HUES64 (cell line): ENCODE measurements at regions not wholly inside any gene's neighbourhood (a gene's known extent, or its start where the extent isn't known, plus 50 kb on each side); places are given as distances from the start of the nearest gene placed in this dataset.

Experiments used
- H3K27ac ChIP-seq: 2 replicates; pipeline ENCODE4 v1.7.0; 2013; ENCODE audit warnings: low read depth, low read length, inconsistent platforms
- H3K27me3 ChIP-seq: 2 replicates; pipeline ENCODE4 v1.6.1; 2013; ENCODE audit warnings: mild to moderate bottlenecking, low read length; ENCODE audit not compliant: insufficient read depth
- H3K36me3 ChIP-seq: 2 replicates; pipeline ENCODE4 v1.6.1; 2013; ENCODE audit warnings: mild to moderate bottlenecking, low read length; ENCODE audit not compliant: insufficient read depth
- H3K4me1 ChIP-seq: 2 replicates; pipeline ENCODE4 v1.6.1; 2013; ENCODE audit warnings: mild to moderate bottlenecking, low read length, moderate library complexity; ENCODE audit not compliant: insufficient read depth
- H3K4me3 ChIP-seq: 2 replicates; pipeline ENCODE4 v1.5.1; 2013; ENCODE audit warnings: mild to moderate bottlenecking, low read length, moderate library complexity
- H3K9ac ChIP-seq: 2 replicates; pipeline ENCODE4 v1.6.1; 2013; ENCODE audit warnings: mild to moderate bottlenecking, low read depth, low read length
- H3K9me3 ChIP-seq: 2 replicates; pipeline ENCODE4 v1.6.1; 2013; ENCODE audit warnings: low read depth, low read length; ENCODE audit not compliant: insufficient read depth
- WGBS: fragments of 150-250, 120-280 bp; methylation state at CpG from one replicate; pipeline ENCODE4 v1.1.7; 2013; ENCODE audit warnings: missing lambda C conversion rate; 5-methylcytosine and 5-hydroxymethylcytosine counted together

DNA sequence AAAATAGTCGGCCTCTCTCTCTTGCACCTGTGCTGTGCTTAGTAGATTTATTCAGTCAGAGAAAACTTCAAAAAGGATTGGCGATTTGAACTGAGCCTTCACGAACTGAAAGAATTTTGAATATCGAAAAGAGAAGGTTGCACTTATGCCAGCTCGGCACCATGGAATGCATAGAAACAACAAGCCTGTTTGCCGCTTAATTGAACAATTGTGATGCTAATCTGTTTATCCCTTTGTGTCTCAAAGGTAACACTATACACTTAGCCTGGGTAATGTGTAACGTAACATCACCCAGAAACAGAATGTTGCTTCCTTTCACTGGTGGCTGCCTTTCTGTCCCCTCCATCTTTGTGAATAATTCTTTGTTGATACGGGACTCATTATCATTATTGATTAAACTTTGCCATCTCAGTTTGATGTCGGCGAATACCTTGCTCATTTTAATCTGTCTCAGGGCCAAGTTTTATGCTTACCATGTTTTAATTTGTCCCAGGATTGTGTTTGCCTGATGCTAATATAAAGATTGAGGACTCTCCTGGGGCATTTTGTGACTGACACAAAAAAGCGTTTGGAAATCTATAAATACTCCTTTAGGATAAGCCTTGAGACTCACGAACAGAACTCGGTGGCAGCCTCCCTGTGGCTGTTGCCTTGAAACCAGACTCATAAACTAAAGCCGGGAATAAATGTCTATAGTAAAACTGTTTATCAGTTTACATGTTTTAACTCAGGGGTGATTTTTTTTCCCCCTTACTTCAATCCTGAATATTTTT, 400.5 kb downstream of the RAPGEF2 start:
- Histone ChIP-seq H3K36me3 (no peaks in the 10 kb centered on the region), H3K27me3 (no peaks in the 10 kb centered on the region), H3K27ac (peak overlapping the region; percentile 52; the same call in 1 of the 2 replicates), H3K9me3 (no peaks in the 10 kb centered on the region), H3K9ac (peak overlapping the region; percentile 11; the same call in 1 of the 2 replicates), H3K4me3 (peak overlapping the region; percentile 15), H3K4me1 (peaks cover 40% of the 10 kb centered on the region)
- 35% methylated on average over 14 of the region's 14 CpGs for WGBS

DNA sequence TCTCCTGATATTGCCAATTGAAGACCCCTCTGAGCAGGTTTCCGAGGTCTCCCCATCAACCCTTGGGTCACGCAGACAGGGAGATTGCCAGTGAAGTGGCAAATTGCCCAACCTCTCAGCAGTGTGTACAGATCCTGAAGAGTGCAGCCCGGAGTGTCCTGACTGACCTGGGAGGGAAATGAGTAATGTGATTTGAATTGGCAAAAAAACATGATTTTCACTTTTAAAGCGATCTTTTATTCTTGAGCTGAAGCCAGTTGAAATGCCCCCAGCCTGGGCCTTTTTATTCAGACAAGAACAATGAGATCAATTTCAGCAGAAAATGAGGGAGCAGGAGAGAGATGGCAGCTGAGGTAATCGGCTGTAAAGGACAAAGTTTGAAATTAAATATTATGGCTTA, 401.8 kb downstream of the RAPGEF2 start:
- H3K4me1 ChIP-seq, result peaks cover 37% of the 10 kb centered on the region
- H3K9ac ChIP-seq, result no peak overlapping the region
- H3K36me3 ChIP-seq, result no peaks in the 10 kb centered on the region
- no peak overlapping the region for H3K4me3 ChIP-seq
- no peak overlapping the region for H3K27ac ChIP-seq
- no peaks in the 10 kb centered on the region for H3K27me3 ChIP-seq
- no peaks in the 10 kb centered on the region for H3K9me3 ChIP-seq
- WGBS, result 91% methylated on average over 4 of the region's 5 CpGs

DNA sequence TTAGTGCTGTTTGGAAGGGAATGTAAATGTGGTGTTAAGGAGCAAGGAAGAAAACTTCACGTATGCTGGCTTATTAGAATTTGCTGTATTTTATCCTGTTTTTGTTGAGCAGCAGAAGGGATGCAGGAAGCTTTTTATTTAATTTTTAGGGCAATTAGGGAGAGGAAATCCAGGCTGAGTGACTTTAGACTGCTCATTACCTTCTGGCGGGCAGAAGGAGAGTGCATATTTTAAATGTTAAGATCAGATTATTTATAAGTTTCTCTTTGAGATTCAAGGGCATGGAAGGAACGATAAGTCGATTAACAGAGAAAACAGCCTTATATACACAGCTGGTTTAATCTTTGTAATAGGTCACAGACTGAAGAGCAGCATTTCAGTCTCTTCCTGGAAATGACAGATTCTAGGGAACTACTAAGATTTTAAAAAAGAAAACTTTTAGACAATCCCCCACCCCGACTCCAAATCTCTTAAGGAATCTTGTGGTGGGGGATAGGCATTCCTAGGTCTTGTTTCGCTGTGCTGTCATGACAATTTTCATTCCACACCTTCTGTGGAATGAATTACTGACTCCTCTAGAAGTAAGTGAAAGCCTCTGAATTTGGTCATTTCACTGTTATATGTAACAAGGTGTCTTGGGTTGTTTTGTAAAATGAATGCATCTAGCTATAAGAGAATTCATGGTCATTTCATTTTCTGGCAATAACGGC, 402.5 kb downstream of the RAPGEF2 start:
- Histone ChIP-seq H3K27me3 (no peaks in the 10 kb centered on the region), H3K27ac (no peak overlapping the region), H3K36me3 (no peaks in the 10 kb centered on the region), H3K9ac (no peak overlapping the region), H3K4me1 (peaks cover 37% of the 10 kb centered on the region), H3K9me3 (no peaks in the 10 kb centered on the region), H3K4me3 (no peak overlapping the region)
- WGBS, result 78% methylated on average over 6 of the region's 7 CpGs

DNA sequence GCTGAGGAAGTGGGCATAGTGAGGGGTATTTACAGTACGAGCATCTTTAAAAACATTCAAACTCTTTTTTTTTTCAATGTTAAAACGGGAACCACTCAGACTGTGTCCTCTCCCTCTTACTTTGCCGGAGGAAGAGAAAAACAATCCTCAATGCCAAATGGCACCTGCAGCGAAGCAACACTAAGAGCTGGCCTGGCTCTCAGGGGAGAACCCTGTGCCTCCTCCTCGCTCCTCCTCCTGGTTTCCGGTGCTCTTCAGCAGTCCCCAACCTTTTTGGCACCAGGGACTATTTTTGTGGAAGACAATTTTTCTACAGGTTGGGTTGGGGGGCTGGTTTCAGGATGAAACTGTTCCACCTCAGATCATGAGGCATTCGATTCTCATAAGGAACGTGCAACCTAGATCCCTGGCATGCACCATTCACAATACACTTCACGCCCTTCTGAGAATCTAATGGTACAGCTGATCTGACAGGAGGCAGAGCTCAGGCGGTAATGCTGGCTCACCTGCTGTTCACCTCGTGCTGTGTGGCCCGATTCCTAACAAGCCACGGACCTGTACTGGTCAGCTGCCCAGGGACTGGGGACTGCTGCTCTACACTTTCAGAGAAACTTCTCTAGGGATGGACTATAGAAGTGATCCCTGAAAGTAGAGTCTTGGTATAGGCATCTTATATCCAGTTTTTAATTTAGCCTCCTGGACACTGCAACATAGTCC, 404.1 kb downstream of the RAPGEF2 start:
- 89% methylated on average over 13 of the region's 13 CpGs for WGBS
- Histone ChIP-seq H3K9me3 (no peaks in the 10 kb centered on the region), H3K9ac (no peak overlapping the region), H3K36me3 (no peaks in the 10 kb centered on the region), H3K4me3 (no peak overlapping the region), H3K4me1 (peaks cover 37% of the 10 kb centered on the region), H3K27me3 (no peaks in the 10 kb centered on the region), H3K27ac (no peak overlapping the region)

DNA sequence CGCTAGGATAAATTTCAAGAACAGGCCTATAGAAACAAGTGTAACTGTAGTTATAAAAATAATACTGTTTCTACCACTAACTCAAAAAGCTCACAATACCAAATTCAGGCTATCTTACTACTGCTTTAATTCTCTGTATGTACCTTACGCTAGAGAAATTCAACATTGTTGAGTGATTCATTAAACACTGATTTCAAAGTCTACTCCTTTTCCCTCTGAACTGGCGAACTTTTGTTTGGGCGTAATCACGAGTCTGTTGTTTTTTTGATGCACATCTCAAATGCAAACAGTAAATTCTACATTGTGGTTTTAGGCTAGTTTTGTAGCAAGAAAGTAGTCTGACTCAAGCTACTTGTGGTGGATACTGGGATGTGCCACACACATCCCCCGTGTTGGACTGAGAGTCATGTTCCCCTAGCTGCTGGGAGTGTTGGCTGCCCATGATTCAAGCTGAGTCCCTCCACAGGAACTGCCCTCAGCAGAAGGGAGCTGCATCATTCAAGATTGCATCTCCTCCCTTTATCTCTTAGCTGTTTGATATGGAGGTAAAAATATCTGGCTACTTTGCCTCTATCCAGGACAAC, 406.1 kb downstream of the RAPGEF2 start:
- WGBS, result 92% methylated on average over 5 of the region's 6 CpGs
- no peaks in the 10 kb centered on the region for H3K9me3 ChIP-seq
- no peaks in the 10 kb centered on the region for H3K36me3 ChIP-seq
- no peak overlapping the region for H3K4me3 ChIP-seq
- H3K9ac ChIP-seq, result no peak overlapping the region
- H3K4me1 ChIP-seq, result peaks cover 18% of the 10 kb centered on the region
- no peak overlapping the region for H3K27ac ChIP-seq
- H3K27me3 ChIP-seq, result no peaks in the 10 kb centered on the region

DNA sequence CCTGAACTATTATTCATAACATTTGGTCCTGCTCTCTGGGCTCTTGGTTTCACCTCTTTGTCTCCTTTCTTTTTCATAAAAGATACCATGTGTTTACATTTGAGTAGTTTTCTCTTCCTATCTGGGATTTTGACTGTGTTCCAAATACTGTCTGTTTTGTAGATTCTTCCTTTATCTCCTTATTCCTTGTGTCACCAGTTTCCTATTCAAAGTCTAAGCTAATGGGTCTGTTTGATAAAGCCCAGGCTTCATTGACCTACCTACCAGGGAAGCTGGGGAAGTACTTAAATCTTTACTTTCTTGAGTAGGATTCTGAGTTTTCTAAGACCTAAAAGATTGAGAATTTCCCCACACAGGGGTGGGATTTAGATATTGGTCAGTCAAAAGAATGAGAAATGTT, 409.5 kb downstream of the RAPGEF2 start:
- H3K27me3 ChIP-seq, result no peaks in the 10 kb centered on the region
- H3K27ac ChIP-seq, result no peak overlapping the region

DNA sequence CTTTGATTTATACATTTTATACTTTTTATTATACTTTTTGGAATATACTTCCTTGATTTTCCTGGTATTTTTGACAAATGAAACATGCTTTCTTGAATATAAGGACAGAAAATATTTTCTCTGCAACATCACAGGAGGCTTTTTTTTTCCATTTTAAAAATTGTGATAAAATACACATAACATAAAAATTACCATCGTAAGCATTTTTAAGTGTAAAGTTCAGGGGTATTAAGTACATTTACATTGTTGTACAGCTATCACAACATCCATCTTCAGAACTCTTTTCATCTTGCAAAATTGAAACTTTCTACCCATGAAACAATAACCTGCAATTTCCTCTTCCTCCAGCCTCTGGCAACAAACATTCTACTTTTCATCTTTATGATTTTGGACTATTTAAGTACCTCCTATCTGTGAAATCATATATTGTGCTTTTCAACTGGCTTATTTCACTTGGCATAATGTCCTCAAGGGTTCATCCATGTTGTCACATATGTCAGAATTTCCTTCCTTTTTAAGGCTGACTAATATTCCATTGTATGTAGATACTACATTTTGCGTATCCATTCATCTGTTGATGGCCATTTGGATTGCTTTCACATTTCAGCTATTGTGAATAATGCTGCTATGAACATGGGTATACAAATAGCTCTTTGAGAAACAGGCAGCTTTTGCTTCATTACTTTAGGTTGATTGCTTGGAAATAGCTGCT, 412.6 kb downstream of the RAPGEF2 start:
- no peaks in the 10 kb centered on the region for H3K27me3 ChIP-seq
- H3K4me3 ChIP-seq, result no peak overlapping the region
- no peaks in the 10 kb centered on the region for H3K9me3 ChIP-seq
- H3K9ac ChIP-seq, result no peak overlapping the region
- H3K4me1 ChIP-seq, result no peaks in the 10 kb centered on the region
- H3K36me3 ChIP-seq, result no peaks in the 10 kb centered on the region
- H3K27ac ChIP-seq, result no peak overlapping the region
- 100% methylated on average over 1 of the region's 2 CpGs for WGBS

More for the DNA sequence above, 409.5 kb downstream of the RAPGEF2 start:
- no peaks in the 10 kb centered on the region for H3K36me3 ChIP-seq
- H3K9me3 ChIP-seq, result no peaks in the 10 kb centered on the region
- no peak overlapping the region for H3K4me3 ChIP-seq
- no peak overlapping the region for H3K9ac ChIP-seq
- H3K4me1 ChIP-seq, result no peaks in the 10 kb centered on the region

DNA sequence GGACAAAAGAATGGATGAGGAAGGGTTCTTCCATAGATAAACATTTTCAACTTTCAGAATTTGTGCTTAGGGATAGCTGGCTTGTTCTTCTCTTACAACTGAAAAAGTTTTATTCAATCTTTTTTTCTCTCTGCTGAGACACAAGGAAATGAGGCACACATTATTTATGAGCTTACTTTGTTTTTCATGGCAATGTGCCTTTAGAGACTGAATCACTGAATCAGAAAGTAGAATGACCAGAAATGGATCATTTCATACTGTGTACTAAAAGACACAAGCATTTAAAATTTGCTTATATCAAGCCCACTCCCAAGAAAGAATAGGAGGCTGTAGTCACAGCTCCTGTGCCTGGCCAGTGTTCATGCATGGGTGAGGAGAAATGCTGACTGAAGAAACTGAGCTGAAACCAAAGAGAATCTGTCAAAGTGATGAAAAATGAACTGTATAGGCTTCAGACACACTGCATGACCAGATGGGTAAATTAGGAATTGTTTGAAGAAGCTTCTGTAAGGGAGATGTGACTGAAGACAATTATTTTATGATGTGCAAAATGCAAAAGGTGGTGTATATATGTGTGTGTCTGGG, 413.8 kb downstream of the RAPGEF2 start:
- Histone ChIP-seq H3K9ac (no peak overlapping the region), H3K9me3 (no peaks in the 10 kb centered on the region), H3K27me3 (no peaks in the 10 kb centered on the region), H3K36me3 (no peaks in the 10 kb centered on the region), H3K27ac (no peak overlapping the region), H3K4me3 (no peak overlapping the region), H3K4me1 (no peaks in the 10 kb centered on the region)

DNA sequence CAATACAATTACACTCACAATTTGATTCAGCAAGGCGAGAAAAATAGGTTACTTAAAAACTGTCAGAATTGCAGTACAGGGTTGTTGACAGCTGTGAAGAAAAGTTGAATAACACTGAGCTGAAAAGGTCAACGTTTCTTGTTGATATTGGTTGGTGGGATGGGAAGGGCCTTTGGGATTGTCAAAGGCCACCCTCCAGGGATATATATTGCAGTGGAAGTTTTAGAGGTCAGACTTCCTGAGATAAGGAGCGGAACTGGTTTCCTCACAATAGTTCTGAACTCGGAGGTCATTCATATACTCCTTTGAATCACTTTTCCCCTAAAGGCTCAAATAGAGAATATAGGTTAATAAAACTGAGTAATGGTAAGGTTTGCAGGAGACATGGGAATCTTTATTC, 417.2 kb downstream of the RAPGEF2 start:
- Histone ChIP-seq H3K4me1 (no peaks in the 10 kb centered on the region), H3K4me3 (no peak overlapping the region), H3K36me3 (no peaks in the 10 kb centered on the region), H3K9ac (no peak overlapping the region), H3K27ac (no peak overlapping the region), H3K9me3 (peaks cover 8% of the 10 kb centered on the region), H3K27me3 (no peaks in the 10 kb centered on the region)
- 93% methylated on average over 3 of the region's 4 CpGs for WGBS

DNA sequence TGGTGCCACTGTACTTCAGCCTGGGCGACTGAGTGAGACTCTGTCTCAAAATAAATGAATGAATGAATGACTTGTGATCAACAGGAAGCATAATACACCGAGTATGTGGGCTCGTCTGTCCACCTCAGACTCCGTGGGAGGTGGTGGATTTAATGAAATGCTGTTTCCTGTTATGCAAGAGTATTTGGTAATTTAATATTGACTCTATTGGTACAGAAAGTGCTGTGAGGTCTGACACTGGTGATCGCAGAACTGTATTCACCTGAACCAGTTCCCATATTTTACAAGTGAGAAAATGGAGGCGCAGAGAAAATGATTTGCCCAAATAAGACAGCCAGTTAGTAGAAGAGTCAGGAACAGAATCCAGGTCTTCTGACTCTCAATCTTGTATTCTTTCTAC, 423.3 kb downstream of the RAPGEF2 start:
- 90% methylated on average over 6 of the region's 6 CpGs for WGBS
- H3K27ac ChIP-seq, result no peak overlapping the region
- peaks cover 18% of the 10 kb centered on the region for H3K9me3 ChIP-seq
- no peaks in the 10 kb centered on the region for H3K4me1 ChIP-seq
- H3K4me3 ChIP-seq, result no peak overlapping the region
- no peak overlapping the region for H3K9ac ChIP-seq
- no peaks in the 10 kb centered on the region for H3K36me3 ChIP-seq
- no peaks in the 10 kb centered on the region for H3K27me3 ChIP-seq
